22Rv1 (cell line): ENCODE measurements at regions not wholly inside any gene's neighbourhood (a gene's known extent, or its start where the extent isn't known, plus 50 kb on each side); places are given as distances from the start of the nearest gene placed in this dataset.

Experiments
- CTCF ChIP-seq: fragments of 450-650 bp; IDR thresholded peaks from 2 replicates; pipeline ENCODE4 v1.5.1; 2017; ENCODE audit warnings: mild to moderate bottlenecking
- ZFX ChIP-seq: fragments of 450-650 bp; IDR thresholded peaks from 2 replicates; pipeline ENCODE4 v1.6.1; 2017; ENCODE audit warnings: antibody characterized with exemption, borderline replicate concordance

GRCh38 chr1:78319603-78320002 lies 171.2 kb upstream of the PTGFR start:
- TF ChIP-seq CTCF: no peak
- no peak for TF ChIP-seq ZFX
